ENCODE measurements at regions not wholly inside any gene's neighbourhood (a gene's known extent, or its start where the extent isn't known, plus 50 kb on each side); places are given as distances from the start of the nearest gene placed in this dataset.

- DNase-seq = no peak
These were observed 497.2 kb upstream of the PKN2 start for GRCh38 chr1:88186911-88187310.

DNA sequence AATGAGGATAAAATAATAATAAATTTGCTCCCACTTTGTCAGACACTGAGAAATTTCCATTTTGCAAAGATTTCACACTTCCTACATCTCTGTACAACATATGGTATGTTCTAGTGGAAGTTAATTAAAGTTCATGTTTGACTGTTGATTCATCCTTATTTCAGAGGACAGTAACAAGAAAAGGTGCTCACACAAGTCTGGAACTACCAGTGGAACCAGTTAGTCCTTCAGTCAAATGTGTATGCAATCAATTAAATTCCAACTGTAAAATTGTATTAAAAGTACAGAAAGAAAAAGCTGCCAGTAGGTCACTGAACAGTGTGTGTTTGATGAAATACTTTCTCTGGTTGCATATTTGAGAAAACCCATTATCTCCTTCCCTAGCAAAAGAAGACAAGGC, 496.0 kb upstream of the PKN2 start:
- no peak for DNase-seq

GRCh38 chr1:88189525-88189924, 494.5 kb upstream of the PKN2 start:
- DNase-seq = no peak

DNA sequence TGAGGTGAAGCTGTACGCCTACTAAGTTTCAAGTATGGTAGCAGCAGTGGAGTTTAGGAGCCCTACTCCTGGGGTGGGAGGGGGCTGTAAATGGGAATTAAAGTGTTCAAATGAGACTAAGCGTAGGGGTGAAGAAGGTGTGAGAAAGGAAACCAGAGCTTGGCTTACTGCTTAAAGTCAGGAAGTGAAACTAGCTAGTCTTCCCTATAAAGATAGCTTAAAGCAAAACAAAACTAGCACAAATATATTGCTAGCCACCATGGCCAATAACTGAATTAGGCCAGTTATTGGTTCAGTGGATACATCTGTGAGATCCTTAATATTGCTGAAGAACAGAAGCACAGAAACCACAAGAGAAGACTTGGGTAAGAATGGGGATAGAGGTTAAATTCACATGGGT, 492.2 kb upstream of the PKN2 start:
- no peak for DNase-seq

GRCh38 chr1:88194542-88194941, 489.5 kb upstream of the PKN2 start:
- DNase-seq = no peak

DNA sequence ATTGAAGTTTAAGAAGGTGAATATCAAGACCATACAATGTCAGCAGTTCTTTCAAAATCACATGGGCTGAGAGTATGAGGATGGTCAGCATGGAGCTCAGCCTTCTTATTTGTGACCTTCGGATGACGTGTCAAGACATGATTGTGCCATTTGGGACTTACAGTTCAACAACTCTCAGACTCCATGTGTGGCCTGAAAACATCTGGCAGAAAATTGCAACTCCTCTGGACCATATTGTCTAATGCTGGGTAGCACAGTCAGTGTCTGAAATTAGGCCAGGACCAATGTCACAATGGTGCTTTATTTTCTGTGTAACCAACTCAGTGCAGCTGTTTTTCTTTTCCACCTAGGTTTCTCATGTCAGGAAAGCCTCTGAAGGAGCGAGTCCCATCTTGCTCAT, 483.5 kb upstream of the PKN2 start:
- no peak for DNase-seq

DNA sequence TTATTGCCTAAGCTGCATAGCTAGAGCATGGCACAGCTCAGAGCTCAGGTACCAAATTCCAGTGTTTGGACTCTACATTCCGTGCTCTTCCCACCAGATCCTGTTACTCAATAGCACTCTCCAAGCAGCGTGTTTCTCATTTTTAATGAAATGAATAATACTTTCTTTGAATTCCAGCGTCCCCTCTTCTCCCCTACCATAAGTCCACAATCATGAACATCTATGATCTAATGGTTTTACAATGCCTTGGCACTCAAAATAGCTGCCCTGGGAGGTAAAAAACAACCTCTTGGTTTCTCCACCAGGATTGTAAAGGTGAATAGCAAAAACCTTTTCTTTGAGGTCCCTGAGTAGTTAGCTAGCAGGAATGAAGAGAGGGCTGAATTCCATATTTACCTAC, 480.0 kb upstream of the PKN2 start:
- DNase-seq = no peak

- DNase-seq = no peak
These were observed 479.4 kb upstream of the PKN2 start for GRCh38 chr1:88204612-88205167.

DNA sequence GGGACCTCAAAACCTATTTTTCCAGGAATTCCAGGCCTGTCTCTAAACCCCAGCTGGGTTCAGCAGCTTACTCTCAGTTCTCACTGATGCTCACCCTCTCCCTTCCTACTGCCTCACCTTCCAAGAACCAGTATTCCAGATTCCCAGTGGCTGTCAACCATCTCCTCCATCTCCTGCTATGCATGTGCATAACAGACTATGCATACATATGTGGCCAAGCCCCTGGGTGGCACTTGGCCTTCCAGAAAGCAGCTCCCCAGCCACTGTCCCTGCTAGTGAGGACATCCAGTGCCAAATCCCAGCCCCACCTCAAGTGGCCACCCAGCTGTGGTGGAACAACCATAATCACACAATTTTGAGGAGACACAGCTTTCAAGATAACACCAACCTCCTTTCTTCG, 475.7 kb upstream of the PKN2 start:
- no peak for DNase-seq

DNA sequence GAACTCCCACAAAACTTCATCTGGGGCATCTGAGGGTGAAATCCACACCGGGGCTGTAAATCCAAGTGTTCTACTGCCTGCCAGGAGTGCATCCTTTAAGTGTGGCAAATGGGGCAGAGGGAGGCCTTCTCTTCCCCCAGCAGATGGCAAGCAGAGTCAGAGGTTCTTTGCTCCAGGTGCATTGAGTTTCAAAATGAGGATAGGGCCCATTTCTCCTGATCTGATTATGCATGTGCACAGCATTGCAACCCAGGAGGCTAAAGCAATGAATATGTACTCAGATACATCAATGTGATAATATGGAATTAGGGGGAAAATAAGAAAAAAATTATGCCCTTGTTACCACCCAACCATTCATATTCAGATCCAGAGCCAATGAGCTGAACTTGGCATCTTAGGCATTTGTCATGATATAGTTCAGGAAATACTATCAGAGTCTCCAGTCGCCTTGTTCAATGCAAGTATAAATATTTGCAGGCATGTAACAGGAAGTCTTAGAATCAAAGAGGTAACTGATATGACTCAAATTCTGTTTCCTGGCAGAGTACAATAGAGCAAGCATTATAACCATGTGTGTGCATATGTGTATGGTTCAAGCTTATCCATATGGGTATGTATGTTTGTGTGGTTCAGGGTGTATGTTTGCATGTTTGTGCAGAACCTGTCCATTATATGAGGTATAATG, 473.8 kb upstream of the PKN2 start:
- DNase-seq = peak in 1 of 5 donors; percentile 50

GRCh38 chr1:88216441-88216840, 467.6 kb upstream of the PKN2 start:
- DNase-seq = no peak

DNA sequence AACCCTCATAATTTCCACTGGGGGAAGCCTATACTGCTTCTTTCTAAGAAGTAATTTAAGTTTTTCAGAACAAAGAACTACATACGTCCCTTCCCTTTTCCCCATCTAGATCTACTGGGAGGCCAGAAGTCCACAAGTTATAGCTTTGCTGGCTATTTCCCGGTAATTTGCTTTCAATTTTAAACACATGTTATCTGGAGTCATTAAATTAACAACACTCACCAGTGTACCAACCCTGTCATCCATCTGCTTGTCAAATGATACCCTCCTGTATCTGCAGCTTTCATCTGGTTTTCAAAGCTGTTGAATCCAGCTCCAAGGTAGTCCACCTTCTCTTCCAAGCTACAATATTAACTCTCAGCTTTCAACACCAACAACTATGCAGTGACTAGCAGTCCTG, 466.7 kb upstream of the PKN2 start:
- no peak for DNase-seq

GRCh38 chr1:88219521-88219920, 464.6 kb upstream of the PKN2 start:
- DNase-seq = no peak

DNA sequence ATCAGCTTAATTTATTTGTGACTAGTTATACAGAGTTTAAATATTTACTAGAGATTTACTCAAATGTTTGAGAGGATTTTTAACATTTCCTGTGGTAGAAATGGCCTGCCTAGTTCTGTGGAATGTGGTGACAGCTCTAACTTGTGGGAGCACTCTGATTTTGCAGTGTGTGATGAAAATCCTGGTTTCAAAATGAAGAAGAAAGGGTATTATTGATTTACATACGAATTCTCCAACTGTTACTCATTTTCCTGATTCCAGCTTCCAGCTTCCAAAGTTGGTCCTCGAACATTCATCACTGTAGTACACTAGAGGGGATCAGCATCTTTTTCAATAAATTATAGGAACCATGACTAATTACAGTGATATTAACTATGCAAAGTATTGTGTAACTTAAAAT, 462.7 kb upstream of the PKN2 start:
- no peak for DNase-seq

DNA sequence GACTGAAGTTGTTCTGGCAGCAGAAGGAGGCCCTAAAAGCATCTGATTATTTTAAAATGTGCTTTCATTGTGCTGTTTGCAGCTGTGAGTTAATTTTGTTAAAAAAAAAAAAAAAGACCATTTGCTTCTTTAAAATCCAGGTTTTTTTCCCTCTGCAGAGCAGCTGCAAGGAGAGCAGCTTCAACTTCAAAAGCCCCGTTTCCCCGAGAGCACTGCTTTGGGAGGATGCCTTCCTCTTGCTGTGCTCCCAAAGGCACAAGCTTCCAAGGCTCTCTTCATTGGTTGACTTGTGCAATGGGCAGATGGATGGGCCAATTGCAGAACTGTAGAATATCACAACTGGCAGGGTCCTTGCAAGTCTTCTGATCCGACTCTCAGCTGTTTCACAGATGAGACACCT, 459.2 kb upstream of the PKN2 start:
- no peak for DNase-seq

DNA sequence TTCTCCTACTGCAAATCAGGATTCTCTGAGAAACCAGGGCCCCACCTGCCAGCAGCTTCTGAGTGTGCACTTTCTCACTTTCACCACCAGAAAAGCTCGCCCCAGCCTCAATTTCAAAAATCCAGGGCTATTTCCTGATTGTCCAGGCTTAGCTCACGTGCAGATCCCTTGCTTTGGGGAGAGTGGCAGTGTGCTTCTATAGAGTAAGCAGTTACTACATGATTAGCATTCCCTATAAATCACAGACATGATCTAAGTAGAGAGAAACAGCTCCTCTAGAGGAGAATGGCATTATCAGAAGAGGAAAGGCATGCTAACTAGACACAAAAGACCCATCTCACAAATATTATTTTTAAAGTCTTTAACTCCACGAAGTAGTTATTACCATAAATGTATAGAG, 456.0 kb upstream of the PKN2 start:
- DNase-seq = no peak

- no peak for DNase-seq
These were observed 453.9 kb upstream of the PKN2 start for GRCh38 chr1:88230126-88230525.

- no peak for DNase-seq
These were observed 447.0 kb upstream of the PKN2 start for GRCh38 chr1:88237058-88237457.

DNA sequence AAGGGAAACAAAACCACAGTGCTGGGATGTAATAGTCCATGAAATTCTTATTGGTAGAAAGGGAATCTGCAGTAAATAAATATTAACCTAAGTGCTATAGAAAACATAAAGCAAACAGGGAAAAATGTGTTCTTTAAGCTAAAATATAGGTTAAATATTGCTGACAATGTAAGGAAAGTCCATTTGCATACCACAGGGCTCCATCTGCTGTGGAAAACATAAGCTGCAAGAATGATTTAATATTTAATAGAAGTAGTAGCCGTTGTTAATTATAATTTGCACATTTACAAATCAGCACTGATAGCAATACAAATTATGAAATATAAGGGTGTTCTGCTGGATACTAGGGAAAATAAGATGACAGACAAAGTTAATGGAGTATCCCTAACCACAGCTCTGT, 444.9 kb upstream of the PKN2 start:
- no peak for DNase-seq

DNA sequence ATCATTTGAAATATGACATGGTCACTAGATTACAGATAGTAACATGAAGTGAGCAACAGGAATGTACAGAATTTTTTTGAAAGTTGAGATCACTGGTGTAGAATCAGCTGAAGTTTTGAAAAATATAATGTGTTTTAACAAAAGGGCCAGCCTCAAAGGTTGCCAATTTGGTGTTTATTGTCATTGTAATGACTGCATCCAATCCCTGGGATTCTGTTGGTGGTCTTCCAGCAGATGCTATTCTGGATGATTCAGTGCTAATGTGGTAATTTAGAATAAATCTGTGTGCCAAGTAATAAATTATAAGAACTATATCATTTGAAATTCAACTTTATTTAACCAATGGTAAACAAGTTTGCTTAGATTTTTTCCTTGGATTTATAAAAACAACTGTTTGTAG, 436.4 kb upstream of the PKN2 start:
- no peak for DNase-seq

GRCh38 chr1:88250915-88251314, 433.2 kb upstream of the PKN2 start:
- DNase-seq = no peak

- DNase-seq = no peak
These were observed 431.3 kb upstream of the PKN2 start for GRCh38 chr1:88252745-88253144.

- DNase-seq = no peak
These were observed 418.5 kb upstream of the PKN2 start for GRCh38 chr1:88265606-88266005.

- no peak for DNase-seq
These were observed 418.0 kb upstream of the PKN2 start for GRCh38 chr1:88266051-88266450.

GRCh38 chr1:88272216-88272615, 411.9 kb upstream of the PKN2 start:
- no peak for DNase-seq
